ENCODE measurements at regions not wholly inside any gene's neighbourhood (a gene's known extent, or its start where the extent isn't known, plus 50 kb on each side); places are given as distances from the start of the nearest gene placed in this dataset.

- no peak for TF ChIP-seq CTCF (IDR thresholded peaks at IDR 0.05)
- no peak for TF ChIP-seq POLR2A (IDR thresholded peaks at IDR 0.05)
- no peak for TF ChIP-seq EP300 (IDR thresholded peaks at IDR 0.05)
Measured at GRCh38 chr4:26213317-26213716, 107.5 kb upstream of the RBPJ start.

Data from tibial nerve (tissue), 4 donors.